HG02763 (cell line): ENCODE measurements at regions not wholly inside any gene's neighbourhood (a gene's known extent, or its start where the extent isn't known, plus 50 kb on each side); places are given as distances from the start of the nearest gene placed in this dataset.
"Not testable (repeated sequence)": the region's sequence is repeated elsewhere in the genome, so short reads cannot be mapped to it uniquely, and the experiment has no call there.

Experiments used
- ATAC-seq: cut with Tn5 transposase; IDR thresholded peaks from one replicate; pipeline ENCODE4 v1.9.1; 2021; ENCODE audit warnings: mild to moderate bottlenecking, moderate library complexity; ENCODE audit not compliant: unreplicated experiment

DNA sequence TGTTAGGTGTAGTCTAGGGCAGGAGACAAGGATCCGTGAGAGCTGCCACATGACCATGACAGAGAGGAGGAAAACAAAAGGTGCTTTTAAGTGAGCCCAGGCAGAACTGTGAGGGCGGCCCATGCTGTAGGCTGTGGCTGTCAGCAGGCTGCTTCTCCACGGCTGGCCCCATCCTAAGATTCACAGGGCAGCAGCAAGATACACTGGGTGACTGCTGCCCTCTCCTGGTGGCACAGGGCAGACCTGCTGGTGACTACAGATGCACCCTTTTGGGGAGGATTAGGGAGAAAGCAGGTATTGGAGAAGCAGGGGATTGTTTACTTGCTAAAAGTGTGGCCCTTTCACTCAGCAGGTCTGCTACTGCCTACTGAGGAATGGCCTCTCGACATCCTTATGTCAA lies 112.2 kb upstream of the CCZ1B start:
- ATAC-seq: not testable (repeated sequence)

DNA sequence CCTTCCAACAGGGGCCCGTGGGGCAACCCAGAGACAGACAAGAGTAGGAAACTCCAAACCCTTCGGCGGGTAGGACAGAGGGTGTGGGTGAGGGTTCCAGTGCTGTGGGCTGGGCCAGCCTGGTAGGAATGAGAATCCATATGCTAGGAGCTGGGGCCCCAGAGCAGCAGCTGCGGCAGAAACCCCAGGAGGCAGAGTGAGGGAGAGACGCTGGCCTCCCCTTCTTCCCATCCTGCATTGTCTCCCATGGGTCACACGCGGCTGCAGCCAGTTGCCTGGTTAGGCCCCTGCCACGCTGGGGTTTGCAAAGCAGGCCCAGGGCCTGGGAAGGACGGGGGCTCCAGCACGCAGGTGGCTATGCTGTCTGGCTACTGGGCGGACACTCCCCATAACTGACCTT lies 113.1 kb upstream of the CCZ1B start:
- not testable (repeated sequence) for ATAC-seq

DNA sequence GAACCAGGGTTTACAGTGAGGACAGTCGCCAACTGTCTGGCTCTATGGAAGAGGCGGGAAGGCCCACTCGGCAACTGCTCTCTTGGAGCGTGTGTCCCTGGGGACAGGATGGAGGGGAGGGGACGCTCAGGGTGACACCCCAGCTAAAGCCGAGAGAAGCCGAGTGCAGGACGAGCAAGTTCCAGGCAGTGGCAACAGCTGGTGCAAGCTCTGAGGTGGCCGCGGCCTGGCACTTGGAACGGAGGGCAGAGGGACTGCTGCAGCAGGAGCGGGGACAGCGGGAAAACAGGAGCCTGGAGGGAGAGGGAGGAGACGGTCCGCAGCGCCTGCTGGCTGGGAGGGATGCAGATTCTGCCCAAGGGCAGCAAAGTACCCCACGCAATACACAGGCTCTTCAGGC lies 113.8 kb upstream of the CCZ1B start:
- ATAC-seq: not testable (repeated sequence)

DNA sequence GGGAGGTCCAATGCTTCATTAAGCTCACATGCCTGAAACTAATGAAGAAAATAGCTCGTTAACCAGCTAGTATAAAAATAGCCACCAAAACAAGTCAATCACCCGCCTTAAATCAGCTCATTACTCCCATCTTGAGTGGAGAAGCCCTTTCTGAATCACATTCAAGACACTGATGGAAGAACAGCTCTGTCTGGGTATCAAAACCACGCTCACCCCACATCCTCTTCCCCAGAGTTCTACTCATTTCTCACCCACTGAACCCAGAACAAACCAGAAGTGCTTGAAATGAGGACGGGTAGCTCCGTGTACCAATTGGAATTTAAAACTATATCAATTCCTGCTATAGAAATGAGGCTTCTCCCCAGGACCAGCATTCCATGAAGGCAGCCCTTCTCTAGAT lies 120.8 kb upstream of the CCZ1B start:
- not testable (repeated sequence) for ATAC-seq

DNA sequence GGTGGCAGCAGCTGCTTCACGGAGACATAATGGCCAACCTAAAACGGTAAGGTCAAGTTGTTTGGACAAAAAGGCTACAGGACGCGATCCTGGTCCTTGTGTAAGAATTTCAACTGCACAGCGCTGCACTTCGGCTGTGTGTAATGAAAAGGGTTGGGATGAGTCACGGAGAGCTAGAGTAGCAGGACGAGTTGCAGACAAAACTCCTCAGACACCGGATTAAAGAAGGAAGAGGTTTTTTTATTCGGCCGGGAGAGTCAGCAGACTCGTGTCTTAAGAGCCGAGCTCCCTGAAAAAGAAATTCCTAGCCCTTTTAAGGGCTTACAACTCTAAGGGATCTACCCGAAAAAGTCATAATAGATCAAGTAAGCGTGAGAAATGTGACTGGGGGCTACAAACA lies 124.2 kb upstream of the CCZ1B start:
- ATAC-seq: not testable (repeated sequence)

DNA sequence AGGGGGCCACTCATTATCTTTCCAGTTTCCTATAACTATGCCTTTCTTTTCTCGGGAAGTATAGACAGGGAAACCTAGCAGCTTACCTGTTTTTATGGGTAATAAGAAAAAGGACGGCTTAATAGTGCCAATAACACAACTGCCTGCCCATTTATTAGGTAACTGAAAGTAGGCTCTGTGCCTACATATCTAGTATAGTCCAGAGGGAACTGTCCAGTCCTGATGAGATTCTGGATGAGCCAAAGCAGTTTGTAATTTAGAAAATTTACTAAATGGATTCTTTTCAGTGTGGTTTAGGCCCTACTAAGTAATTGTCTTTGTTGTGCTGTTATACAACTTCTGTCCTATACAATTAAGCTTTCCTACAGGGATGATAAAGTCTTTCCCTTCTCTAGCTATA lies 125.5 kb upstream of the CCZ1B start:
- not testable (repeated sequence) for ATAC-seq

DNA sequence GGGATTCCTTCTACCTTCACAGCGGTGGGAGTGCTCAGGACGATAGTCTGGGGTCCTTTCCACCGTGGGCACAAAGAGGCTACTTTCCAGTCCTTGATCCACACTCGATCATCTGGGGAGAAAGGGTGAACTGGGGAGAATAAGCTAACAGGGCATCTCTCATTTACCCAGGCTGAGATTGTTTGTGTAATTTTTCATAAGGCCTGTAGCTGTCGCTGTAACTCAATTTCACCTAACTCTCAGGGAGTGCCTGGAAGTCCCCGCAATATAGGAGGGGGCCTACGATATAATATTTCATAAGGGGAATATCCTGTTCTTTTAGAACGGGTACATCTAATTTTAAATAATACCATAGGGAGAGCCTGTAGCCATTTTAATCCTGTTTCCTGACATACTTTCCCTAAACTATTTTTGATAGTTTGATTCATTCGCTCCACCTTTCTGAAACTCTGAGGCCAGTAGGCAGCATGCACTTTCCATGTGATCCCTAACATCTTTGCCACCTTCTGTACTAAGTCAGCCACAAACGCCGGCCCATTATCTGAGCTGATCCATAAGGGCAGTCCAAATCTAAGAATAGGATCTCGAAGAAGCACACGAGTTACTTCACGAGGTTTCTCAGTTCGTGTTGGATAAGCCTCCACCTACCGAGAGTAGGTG lies 127.2 kb upstream of the CCZ1B start:
- ATAC-seq: not testable (repeated sequence)

DNA sequence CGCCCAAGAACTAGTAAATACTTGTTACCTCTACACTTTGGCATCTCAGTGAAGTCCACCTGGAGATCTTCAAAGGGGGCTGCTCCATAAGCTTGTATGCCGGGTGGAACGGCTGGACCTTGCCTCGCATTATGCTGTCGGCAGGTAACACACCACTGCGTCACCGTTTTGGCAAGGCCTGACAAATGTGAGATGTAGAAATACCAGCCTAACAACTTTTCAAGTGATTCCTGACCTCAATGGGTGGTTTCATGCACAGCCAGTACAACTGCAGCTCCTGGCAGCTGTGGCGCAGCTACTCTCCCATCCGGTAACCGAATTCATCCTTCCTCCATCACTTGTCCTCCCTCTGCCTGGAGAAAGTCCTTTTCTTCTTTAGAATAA lies 127.7 kb upstream of the CCZ1B start:
- ATAC-seq: not testable (repeated sequence)

DNA sequence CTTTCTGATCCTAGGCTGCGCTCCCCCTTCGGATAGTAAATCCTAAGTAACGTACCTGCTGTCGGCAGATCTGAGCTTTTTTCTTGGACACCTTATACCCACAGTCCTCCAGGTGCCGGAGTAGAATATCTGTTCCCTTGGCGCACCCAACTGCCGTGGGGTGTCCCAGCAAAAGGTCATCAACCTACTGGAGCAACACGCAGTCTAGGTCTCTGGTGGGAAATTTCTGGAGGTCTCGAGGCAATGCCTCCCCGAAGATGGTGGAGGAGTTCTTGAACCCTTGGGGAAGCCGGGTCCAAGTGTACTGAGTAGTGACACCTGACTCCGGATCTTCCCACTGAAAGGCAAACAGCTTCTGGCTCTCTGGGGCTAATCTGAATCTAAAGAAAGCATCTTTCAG lies 129.3 kb upstream of the CCZ1B start:
- ATAC-seq: not testable (repeated sequence)

DNA sequence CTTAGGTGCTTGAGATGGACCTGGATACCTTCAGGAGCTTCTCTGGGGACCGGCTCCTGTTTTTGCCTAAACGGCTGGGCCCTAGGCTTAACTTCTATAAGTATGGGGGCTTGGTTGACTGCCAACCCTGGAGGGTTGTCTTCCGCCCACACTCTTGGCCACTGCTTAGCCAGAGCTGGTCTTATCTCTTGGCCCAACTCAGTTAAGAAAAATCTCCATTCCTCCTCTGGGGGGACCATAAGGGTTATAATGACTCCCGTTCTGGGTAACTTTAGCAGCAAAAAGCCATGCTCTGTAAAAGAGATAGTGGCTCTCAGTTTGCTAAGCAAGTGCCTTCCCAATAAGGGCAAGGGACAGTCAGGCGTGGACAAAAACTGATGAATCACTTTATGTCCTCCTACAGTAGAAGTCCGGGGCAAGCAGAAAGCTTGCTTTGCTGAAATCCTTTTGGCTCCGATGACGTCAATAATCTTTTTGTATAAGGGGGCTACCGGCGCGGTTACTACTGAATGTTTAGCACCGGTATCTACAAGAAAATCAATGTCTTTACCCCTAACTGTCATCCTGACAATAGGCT lies 130.0 kb upstream of the CCZ1B start:
- not testable (repeated sequence) for ATAC-seq

DNA sequence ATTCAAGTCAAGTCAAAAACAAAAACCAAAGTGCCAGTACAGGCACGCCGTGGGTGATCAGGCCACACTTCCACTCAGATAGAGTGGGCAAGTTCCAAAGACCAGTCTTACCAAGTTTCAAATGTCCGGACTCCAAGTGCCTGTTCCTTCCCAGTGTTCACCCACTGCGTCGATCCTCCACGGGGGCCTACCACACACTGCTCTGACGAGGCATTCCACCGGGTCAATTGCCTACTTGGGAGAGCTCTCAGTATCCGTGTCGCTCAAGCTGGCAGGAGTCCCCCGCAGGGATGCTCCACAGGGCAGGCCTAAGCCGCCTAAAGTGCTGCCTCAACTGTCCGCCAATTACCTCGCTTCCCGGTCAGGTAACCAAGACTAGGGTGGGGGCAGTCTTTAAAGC lies 132.3 kb upstream of the CCZ1B start:
- not testable (repeated sequence) for ATAC-seq

DNA sequence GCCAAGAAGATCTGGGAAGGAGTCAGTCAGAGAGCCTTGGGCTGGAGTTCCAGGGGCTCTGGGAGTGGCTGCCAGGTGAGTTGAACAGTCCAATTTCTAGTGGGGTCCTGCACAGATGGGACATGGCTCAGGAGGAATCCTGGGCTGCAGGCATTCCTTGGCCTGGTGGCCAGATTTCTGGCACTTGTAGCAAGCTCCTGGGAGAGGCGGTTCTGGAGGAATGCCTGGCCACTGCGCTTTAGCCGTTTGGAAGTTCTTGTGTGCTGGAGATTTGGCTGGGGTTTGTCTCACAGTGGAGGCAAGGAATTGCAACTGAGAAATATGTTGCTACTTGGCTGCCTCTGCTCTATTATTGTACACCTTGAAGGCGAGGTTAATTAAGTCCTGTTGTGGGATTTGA lies 133.9 kb upstream of the CCZ1B start:
- ATAC-seq: not testable (repeated sequence)

DNA sequence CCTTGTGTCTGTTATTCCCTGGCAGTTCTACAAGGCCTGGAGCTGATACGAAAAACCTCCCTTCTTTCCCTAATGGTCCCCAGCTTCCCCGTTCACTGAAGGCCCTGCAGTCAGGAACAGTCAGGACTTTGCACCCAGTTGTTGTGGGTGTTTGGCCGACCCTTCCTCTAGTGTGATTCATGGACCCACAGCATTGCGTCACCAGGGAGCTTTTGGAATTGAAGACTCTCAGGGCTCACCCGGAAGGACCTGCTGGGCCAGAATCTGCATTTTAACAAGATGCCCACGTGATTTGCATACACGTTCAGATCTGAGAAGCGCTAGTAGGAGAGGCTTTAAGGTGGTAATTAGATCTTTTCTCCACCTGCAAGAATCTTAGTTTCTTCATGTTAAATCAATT lies 136.8 kb upstream of the CCZ1B start:
- ATAC-seq: not testable (repeated sequence)

DNA sequence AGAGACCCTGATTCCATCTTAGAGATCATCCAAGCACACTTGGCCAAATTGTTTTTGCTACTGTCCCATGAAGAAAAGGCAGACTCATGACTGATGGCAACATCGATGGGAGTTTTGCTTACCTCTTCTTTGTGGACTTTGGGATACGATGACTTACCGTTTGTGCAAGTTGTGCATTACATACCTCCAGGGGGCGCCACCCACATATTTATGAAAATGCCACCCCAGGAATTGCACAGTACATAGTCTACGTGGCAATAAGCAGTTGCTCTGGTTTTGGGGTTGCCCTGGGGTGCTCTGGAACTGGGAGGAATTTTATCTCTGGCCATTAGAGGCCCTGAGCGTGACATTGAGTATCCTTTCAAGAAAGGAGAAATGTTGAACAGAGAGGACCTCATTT lies 139.0 kb upstream of the CCZ1B start:
- ATAC-seq: not testable (repeated sequence)

DNA sequence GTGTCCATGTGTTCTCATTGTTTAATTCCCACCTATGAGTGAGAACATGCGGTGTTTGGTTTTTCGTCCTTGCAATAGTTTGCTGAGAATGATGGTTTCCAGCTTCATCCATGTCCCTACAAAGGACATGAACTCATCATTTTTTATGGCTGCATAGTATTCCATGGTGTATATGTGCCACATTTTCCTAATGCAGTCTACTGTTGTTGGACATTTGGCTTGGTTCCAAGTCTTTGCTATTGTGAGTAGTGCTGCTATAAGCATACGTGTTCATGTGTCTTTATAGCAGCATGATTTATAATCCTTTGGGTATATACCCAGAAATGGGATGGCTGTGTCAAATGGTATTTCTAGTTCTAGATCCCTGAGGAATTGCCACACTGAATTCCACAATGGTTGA lies 144.1 kb upstream of the CCZ1B start:
- not testable (repeated sequence) for ATAC-seq

DNA sequence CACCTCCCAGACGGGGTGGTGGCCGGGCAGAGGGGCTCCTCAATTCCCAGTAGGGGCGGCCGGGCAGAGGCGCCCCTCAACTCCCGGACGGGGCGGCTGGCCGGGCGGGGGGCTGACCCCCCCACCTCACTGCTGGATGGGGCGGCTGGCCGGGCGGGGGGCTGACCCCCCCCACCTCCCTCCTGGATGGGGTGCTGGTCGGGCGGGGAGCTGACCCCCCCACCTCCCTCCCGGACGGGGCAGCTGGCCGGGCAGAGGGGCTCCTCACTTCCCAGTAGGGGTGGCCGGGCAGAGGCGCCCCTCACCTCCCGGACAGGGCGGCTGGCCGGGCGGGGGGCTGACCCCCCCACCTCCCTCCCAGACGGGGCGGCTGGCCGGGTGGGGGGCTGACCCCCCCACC lies 148.8 kb upstream of the CCZ1B start:
- ATAC-seq: not testable (repeated sequence)

DNA sequence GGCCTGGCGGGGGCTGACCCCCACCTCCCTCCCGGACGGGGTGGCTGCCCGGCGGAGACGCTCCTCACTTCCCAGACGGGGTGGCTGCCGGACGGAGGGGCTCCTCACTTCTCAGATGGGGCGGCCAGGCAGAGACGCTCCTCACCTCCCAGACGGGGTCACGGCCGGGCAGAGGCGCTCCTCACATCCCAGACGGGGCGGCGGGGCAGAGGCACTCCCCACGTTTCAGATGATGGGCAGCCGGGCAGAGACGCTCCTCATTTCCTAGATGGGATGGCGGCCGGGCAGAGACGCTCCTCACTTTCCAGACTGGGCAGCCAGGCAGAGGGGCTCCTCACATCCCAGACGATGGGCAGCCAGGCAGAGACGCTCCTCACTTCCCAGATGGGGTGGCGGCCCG lies 149.3 kb upstream of the CCZ1B start:
- not testable (repeated sequence) for ATAC-seq

DNA sequence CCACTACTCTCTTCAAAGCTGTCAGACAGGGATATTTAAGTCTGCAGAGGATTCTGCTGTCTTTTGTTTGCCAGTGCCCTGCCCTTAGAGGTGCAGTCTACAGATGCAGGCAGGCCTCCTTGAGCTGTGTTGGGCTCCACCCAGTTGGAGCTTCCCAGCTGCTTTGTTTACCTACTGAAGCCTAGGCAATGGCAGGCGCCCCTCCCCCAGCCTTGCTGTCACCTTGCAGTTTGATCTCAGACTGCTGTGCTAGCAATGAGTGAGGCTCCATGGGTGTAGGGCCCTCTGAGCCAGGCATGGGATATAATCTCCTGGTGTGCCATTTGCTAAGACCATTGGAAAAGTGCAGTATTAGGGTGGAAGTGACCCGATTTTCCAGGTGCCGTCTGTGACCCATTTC lies 151.3 kb upstream of the CCZ1B start:
- ATAC-seq: not testable (repeated sequence)

DNA sequence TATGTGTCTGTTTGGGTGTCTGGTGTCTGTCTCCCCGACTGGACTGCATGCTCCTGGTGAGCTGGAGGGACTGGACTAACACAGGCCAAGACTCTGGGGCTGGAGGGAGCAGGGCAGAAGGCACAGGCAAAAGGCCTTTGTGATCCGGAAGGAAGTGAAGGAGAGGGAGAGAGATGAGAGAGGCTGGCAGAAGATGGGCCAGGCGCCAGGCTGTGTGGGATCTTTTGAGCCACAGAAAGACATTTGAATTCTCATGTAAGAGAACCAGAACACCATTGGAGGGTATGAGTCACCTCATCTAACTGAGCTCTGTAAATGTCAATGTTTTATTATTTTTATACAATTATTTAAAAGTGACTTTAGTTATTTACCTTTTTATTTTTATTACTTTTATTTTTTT lies 152.3 kb upstream of the CCZ1B start:
- not testable (repeated sequence) for ATAC-seq

DNA sequence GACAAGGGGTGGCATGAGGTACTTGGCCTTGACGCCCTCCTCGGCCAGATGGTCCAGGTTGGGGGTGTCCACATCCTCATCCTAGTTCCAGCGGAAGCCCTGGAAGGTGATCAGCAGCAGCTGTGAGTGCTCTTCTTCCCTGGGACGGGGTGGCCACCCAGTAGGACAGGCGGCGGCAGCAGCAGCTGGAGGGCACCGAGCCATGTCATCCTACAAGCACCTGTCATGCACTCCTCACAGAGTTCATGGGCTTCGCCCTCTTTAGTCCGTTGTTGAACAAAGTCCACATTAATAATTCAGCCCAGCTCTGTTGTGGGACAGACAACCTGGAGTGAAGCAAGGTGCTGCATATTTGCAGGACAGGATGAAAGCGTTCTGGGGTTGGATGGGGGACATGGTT lies 153.4 kb upstream of the CCZ1B start:
- not testable (repeated sequence) for ATAC-seq

DNA sequence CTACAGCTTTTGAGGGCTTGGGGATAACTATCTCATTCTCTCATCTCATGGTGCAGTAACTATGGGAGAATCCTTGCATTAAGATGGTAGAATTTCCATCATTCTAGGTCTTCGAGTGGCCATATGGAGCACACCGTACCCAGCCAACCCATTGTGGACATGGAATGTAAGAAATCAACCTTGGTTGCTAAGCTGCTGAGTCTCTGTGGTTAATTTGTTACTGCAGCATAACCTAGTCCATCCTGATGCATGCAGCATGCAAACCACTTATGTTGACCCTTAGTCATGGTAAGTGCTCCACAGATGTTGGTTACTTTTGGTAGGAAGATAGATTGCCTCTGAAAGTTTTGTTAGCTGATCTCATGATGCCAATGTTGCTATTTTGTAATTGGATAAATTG lies 156.3 kb upstream of the CCZ1B start:
- ATAC-seq: not testable (repeated sequence)

DNA sequence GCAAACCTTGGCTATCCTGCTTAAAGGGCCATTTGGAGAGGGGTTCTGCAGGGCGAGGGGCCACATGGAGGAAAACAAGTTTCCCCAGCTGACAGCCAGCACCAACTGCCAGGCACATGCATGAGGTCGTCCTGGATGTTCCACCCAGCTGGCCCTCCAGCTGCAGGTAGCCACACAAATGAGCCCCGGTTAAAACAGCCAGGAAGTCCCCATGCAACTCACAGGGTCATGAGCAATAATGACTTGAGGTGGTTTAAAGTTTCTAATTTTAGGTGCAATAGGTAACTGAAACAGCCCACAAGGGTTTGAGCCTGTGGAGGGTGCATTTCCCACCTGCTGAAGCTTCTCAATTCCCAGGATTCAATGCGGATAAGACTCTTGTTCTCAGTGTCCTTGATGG lies 160.8 kb upstream of the CCZ1B start:
- not testable (repeated sequence) for ATAC-seq

DNA sequence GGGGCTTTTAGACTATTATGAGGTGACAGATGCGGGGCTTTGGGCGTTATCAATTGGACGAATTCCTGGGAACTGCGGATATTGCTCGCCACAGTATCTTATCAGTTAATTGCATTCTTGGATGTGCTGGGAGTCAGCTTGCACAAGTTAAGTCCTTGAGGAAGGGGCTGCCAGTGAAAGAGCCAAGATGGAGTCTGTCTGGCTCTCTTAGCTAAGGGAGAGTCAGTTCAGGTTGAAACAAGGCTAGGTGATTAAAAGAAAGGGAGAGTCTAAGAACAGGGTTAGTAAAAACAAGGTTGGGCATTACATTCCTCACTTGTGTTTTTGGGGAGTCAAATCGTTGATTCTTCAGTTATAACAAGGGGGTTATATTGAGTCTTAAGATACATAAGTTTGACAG lies 162.5 kb upstream of the CCZ1B start:
- not testable (repeated sequence) for ATAC-seq
